ENCODE measurements at regions not wholly inside any gene's neighbourhood (a gene's known extent, or its start where the extent isn't known, plus 50 kb on each side); places are given as distances from the start of the nearest gene placed in this dataset.
A peak's percentile ranks its signal among the peaks of the same experiment; 100 is the strongest.

DNA sequence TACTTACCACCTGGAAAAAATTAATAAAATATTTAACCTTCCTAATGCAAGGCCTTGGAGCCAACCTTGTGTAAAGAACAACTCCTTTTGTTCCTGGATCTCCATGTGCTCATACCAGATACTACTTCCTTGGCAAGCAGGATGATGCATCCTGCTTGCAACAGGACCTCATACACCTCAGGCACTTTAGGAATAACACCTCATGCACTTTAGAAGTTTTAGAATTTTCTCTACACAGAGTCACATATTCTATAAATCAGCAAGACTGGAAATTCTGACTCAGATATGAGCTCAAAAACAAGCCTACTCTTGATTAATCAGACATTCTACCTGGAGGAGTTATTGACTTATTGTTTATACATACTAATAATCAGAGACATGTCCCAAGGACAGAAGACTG, 209.6 kb upstream of the CDH10 start:
- Mint-ChIP-seq H3K27ac (ENCODE audit: unreplicated experiment) (no peak overlapping the region), H3K27me3 (ENCODE audit: low read depth) (no peaks in the 10 kb centered on the region)

DNA sequence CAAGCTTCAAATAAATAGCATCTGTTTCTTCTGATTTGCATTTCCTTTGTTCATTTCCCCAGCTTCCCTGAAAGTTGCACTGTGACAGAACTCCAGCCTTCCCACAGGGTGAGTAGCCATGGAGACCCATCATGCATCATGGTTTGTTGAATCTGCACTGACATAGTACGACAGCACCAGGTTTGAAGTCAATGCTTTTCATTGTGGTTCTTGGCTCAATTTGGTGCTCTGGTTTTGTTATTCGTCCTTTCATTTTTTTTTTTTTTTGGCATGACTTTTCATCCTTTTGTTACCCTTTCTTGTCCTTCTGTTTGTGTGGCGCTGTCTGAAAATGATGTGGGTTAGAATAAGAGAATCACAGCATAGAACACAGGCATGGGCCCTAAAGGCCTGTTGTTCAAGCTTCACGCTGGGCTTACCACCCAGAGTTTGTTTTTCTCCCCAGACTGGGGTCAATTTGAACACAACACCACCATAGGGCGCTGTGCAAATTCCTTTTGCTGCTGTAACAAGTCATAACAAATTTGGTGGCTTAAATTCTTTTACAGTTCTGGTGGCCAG, 206.2 kb upstream of the CDH10 start:
- no peaks in the 10 kb centered on the region for H3K36me3 Mint-ChIP-seq (ENCODE audit: low read depth)
- TF ChIP-seq, protein P1, sequence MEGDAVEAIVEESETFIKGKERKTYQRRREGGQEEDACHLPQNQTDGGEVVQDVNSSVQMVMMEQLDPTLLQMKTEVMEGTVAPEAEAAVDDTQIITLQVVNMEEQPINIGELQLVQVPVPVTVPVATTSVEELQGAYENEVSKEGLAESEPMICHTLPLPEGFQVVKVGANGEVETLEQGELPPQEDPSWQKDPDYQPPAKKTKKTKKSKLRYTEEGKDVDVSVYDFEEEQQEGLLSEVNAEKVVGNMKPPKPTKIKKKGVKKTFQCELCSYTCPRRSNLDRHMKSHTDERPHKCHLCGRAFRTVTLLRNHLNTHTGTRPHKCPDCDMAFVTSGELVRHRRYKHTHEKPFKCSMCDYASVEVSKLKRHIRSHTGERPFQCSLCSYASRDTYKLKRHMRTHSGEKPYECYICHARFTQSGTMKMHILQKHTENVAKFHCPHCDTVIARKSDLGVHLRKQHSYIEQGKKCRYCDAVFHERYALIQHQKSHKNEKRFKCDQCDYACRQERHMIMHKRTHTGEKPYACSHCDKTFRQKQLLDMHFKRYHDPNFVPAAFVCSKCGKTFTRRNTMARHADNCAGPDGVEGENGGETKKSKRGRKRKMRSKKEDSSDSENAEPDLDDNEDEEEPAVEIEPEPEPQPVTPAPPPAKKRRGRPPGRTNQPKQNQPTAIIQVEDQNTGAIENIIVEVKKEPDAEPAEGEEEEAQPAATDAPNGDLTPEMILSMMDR (conservative IDR thresholded peaks at IDR 0.05), result no peak
- no peak overlapping the region for H3K4me3 Mint-ChIP-seq
- peaks cover 2% of the 10 kb centered on the region for H3K27me3 Mint-ChIP-seq (ENCODE audit: low read depth)
- no peaks in the 10 kb centered on the region for H3K4me1 Mint-ChIP-seq
- H3K9me3 Mint-ChIP-seq, result peaks cover 6% of the 10 kb centered on the region
- no peak overlapping the region for H3K27ac Mint-ChIP-seq (ENCODE audit: unreplicated experiment)
- DNase-seq (ENCODE audit: low read depth, low spot score), result no peak

More for the DNA sequence above, 209.6 kb upstream of the CDH10 start:
- TF ChIP-seq, protein P1 (conservative IDR thresholded peaks at IDR 0.05), result no peak
- H3K4me1 Mint-ChIP-seq, result no peaks in the 10 kb centered on the region
- no peaks in the 10 kb centered on the region for H3K36me3 Mint-ChIP-seq (ENCODE audit: low read depth)
- peaks cover 6% of the 10 kb centered on the region for H3K9me3 Mint-ChIP-seq
- no peak for DNase-seq (ENCODE audit: low read depth, low spot score)
- no peak overlapping the region for H3K4me3 Mint-ChIP-seq

DNA sequence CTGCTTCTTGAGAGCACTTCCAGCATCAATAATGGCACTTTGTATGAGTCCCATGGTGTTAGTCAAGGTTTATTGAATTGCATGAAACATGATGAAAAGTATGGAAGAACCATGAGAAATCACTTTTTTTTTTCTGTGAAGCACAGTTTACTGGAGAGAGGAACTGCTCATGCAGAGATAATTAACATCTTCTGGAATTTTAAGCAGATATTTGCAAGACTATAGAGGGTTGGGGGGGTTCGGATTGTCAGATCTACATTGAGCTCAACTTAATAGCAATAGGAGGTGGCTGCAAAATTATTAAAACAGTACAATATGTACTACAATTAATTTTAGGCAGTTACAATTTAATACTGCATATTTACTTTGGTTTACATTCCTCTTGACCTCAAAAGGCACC, 204.4 kb upstream of the CDH10 start:
- Mint-ChIP-seq H3K9me3 (peaks cover 2% of the 10 kb centered on the region), H3K27me3 (ENCODE audit: low read depth) (peaks cover 2% of the 10 kb centered on the region), H3K27ac (ENCODE audit: unreplicated experiment) (no peak overlapping the region)

DNA sequence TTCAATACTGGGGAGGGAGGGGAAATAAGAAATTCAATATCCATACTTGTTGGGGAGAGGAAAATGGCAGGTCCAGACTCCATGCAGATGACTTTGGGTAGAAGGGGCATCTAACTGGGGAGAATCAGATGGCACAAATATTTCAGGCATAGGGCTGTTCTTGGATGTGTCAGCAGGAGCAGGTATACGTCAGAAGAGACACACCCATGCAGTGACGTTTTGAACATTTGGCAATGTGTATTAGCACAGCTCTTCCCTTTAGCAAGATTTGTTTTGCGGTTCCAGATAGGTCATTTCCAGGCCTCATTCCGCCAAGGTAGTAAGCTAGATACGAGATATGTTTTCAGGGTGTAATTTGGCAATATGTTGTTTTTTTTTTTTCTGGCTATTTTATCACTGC, 187.2 kb upstream of the CDH10 start:
- no peak for DNase-seq (ENCODE audit: low read depth, low spot score)
- H3K9me3 Mint-ChIP-seq, result peaks cover 4% of the 10 kb centered on the region
- TF ChIP-seq, protein P1 (conservative IDR thresholded peaks at IDR 0.05), result no peak
- peak overlapping the region; percentile 40 for H3K27ac Mint-ChIP-seq (ENCODE audit: unreplicated experiment)
- no peak overlapping the region for H3K4me3 Mint-ChIP-seq
- H3K4me1 Mint-ChIP-seq, result no peaks in the 10 kb centered on the region
- no peaks in the 10 kb centered on the region for H3K36me3 Mint-ChIP-seq (ENCODE audit: low read depth)
- no peaks in the 10 kb centered on the region for H3K27me3 Mint-ChIP-seq (ENCODE audit: low read depth)

More for the DNA sequence above, 204.4 kb upstream of the CDH10 start:
- Mint-ChIP-seq H3K36me3 (ENCODE audit: low read depth) (no peaks in the 10 kb centered on the region), H3K4me3 (no peak overlapping the region), H3K4me1 (no peaks in the 10 kb centered on the region)
- TF ChIP-seq, protein P1 (conservative IDR thresholded peaks at IDR 0.05), result no peak
- DNase-seq (ENCODE audit: low read depth, low spot score), result no peak

DNA sequence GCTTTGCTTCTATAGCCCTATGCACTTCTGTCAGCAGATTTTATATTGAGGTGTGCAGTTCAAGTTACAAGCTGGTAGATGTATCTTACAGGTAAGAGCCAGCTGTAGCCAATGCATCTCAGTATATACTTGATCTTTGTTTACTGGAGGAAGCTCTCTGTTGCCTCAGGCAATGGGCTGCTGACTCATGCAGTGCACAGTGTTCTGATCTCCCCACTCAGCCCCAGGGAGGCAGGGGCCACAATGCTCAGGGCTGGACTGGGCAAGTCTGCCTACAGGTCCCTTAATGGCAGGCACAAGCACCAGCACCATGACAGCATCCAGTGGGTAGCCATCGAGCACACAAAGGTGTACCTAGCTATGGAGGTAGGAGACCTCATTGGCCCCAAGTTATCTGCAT, 178.8 kb upstream of the CDH10 start:
- peaks cover 3% of the 10 kb centered on the region for H3K36me3 Mint-ChIP-seq (ENCODE audit: low read depth)
- H3K9me3 Mint-ChIP-seq, result peaks cover 8% of the 10 kb centered on the region
- no peak overlapping the region for H3K4me3 Mint-ChIP-seq
- no peak overlapping the region for H3K27ac Mint-ChIP-seq (ENCODE audit: unreplicated experiment)
- no peaks in the 10 kb centered on the region for H3K27me3 Mint-ChIP-seq (ENCODE audit: low read depth)
- TF ChIP-seq, protein P1 (conservative IDR thresholded peaks at IDR 0.05), result no peak
- no peak for DNase-seq (ENCODE audit: low read depth, low spot score)
- no peaks in the 10 kb centered on the region for H3K4me1 Mint-ChIP-seq

Data from neural crest cell (in vitro differentiated cells).